Endothelial cell of umbilical vein (primary cell): ENCODE measurements at regions not wholly inside any gene's neighbourhood (a gene's known extent, or its start where the extent isn't known, plus 50 kb on each side); places are given as distances from the start of the nearest gene placed in this dataset.

Source experiments
- BruUV-seq: library from RNA; stranded (reverse); fragments of 400-500 nt; replicated peaks from 2 replicates; lab custom pipeline; 2021; lab: Mats Ljungman, UMichigan
- CTCF ChIA-PET: fragments of 300-600, 350-600 bp; sonication (Branson Sonifier 250); formaldehyde crosslinking; loops from one replicate; lab custom pipeline; 2021; ENCODE audit warnings: antibody characterized with exemption, inconsistent platforms; lab: Charles Lee
- POLR2A ChIA-PET: fragments of 300-600, 350-600 bp; sonication (Branson Sonifier 250); formaldehyde crosslinking; loops from one replicate; lab custom pipeline; 2021; ENCODE audit warnings: antibody characterized with exemption, inconsistent platforms; lab: Charles Lee
- DNase-seq: peaks from one replicate; pipeline ENCODE4 v3.0.0-alpha.2; 2011; ENCODE audit warnings: low read depth, low spot score
- FAIRE-seq: peaks from 2 replicates; lab custom pipeline; 2011; peaks lifted over from hg19 to GRCh38; lab: Jason Lieb, UNC
- H2AFZ ChIP-seq: 2 replicates; pipeline ENCODE4 v1.6.0; 2012; ENCODE audit warnings: low read depth, low read length, control low read depth, inconsistent platforms
- H3K27ac ChIP-seq: 2 replicates; pipeline ENCODE4 v1.5.1; 2011; ENCODE audit warnings: low read depth, mild to moderate bottlenecking, control low read depth, low read length, moderate library complexity; ENCODE audit not compliant: insufficient read depth
- H3K27me3 ChIP-seq, 2 experiments: 2 replicates each; pipeline versions ENCODE4 v1.6.0 to v1.6.1; 2011; ENCODE audit warnings: low read length in 2 of 2, mixed read lengths in 1 of 2; ENCODE audit not compliant: control insufficient read depth in 2 of 2, insufficient read depth in 2 of 2
- H3K36me3 ChIP-seq, 2 experiments: 2 replicates in 1 of 2; 3 replicates in 1 of 2; pipeline ENCODE4 v1.5.1; 2011; ENCODE audit warnings: low read length in 2 of 2, mild to moderate bottlenecking in 1 of 2, moderate library complexity in 1 of 2; ENCODE audit not compliant: control insufficient read depth in 2 of 2, insufficient read depth in 2 of 2; ENCODE audit errors: extremely low read depth in 1 of 2
- H3K4me1 ChIP-seq: 3 replicates; pipeline ENCODE4 v1.5.1; 2011; ENCODE audit warnings: mild to moderate bottlenecking, low read length; ENCODE audit not compliant: control insufficient read depth, insufficient read depth; ENCODE audit errors: extremely low read depth
- H3K4me2 ChIP-seq: 2 replicates; pipeline ENCODE4 v1.6.1; 2011; ENCODE audit warnings: low read length, control low read depth, mixed read lengths; ENCODE audit not compliant: insufficient read depth
- H3K4me3 ChIP-seq, 3 experiments: fragments of 200-600 bp in 1 of 3; sonication (generic), shearing (Covaris generic) in 1 of 3; replicated peaks in 1 of 3; 2 replicates each; pipeline ENCODE4 v1.5.1; 2011 to 2016; ENCODE audit warnings: control low read depth in 3 of 3, low read length in 3 of 3, mild to moderate bottlenecking in 2 of 3, inconsistent platforms in 1 of 3, low read depth in 1 of 3, moderate library complexity in 1 of 3; ENCODE audit not compliant: insufficient read depth in 1 of 3
- H3K79me2 ChIP-seq: 2 replicates; pipeline ENCODE4 v1.6.0; 2012; ENCODE audit warnings: low read length, inconsistent platforms; ENCODE audit not compliant: control insufficient read depth, insufficient read depth
- H3K9ac ChIP-seq: replicated peaks from 2 replicates; pipeline ENCODE3; 2011; ENCODE audit warnings: low read length, control low read depth; ENCODE audit not compliant: insufficient read depth; ENCODE audit errors: extremely low read depth
- H3K9me1 ChIP-seq: replicated peaks from 3 replicates; pipeline ENCODE4 v1.6.0; 2011; ENCODE audit warnings: mild to moderate bottlenecking, low read length; ENCODE audit not compliant: control insufficient read depth, insufficient read depth; ENCODE audit errors: extremely low read depth
- H3K9me3 ChIP-seq: replicated peaks from 2 replicates; pipeline ENCODE4 v1.5.1; 2012; ENCODE audit warnings: low read length, inconsistent platforms; ENCODE audit not compliant: control insufficient read depth, insufficient read depth
- H4K20me1 ChIP-seq: replicated peaks from 2 replicates; pipeline ENCODE3; 2011; ENCODE audit warnings: mild to moderate bottlenecking, low read length; ENCODE audit not compliant: control insufficient read depth, insufficient read depth; ENCODE audit errors: extremely low read depth
- CTCF ChIP-seq, 2 donors: IDR thresholded peaks; 1 replicate in 1 of 2; 2 replicates in 1 of 2; pipeline ENCODE4 v1.5.1; 2011; ENCODE audit warnings: low read length in 2 of 2, mild to moderate bottlenecking in 2 of 2, moderate library complexity in 2 of 2, control low read depth in 1 of 2, inconsistent platforms in 1 of 2, low read depth in 1 of 2; ENCODE audit not compliant: insufficient read depth in 1 of 2; ENCODE audit errors: extremely low read depth in 1 of 2
- EZH2 ChIP-seq: IDR thresholded peaks from 2 replicates; pipeline ENCODE4 v1.6.1; 2012; ENCODE audit warnings: borderline replicate concordance, low read depth, mild to moderate bottlenecking, moderate library complexity, low read length, inconsistent platforms; ENCODE audit not compliant: severe bottlenecking
- FOS ChIP-seq: IDR thresholded peaks from 2 replicates; pipeline ENCODE4 v1.6.1; 2011; ENCODE audit warnings: mild to moderate bottlenecking, low read length, moderate library complexity, borderline replicate concordance; ENCODE audit not compliant: insufficient read depth
- GATA2 ChIP-seq: IDR thresholded peaks from 2 replicates; pipeline ENCODE4 v1.7.0; 2011; ENCODE audit warnings: low read depth, mild to moderate bottlenecking, moderate library complexity, mixed read lengths, low read length; ENCODE audit not compliant: insufficient read length, insufficient read depth
- JUN ChIP-seq: IDR thresholded peaks from 2 replicates; pipeline ENCODE4 v1.6.1; 2011; ENCODE audit warnings: borderline replicate concordance, low read depth; ENCODE audit not compliant: insufficient read length, insufficient read depth
- MYC ChIP-seq: IDR thresholded peaks from one replicate; pipeline ENCODE4 v1.6.1; 2011; ENCODE audit warnings: mild to moderate bottlenecking, low read depth, low read length
- POLR2A ChIP-seq: IDR thresholded peaks from 2 replicates; pipeline ENCODE4 v1.6.1; 2012; ENCODE audit warnings: low read depth, mild to moderate bottlenecking, control low read depth, low read length
- POLR2AphosphoS5 ChIP-seq: IDR thresholded peaks from 2 replicates; pipeline ENCODE4 v1.6.1; 2012; ENCODE audit warnings: low read depth, mild to moderate bottlenecking, control low read depth, low read length, moderate library complexity; ENCODE audit not compliant: insufficient read depth
- dilution Hi-C: fragments of 300-500 bp; cut with MboI; formaldehyde crosslinking; loops from one replicate; pipeline ENCODE4 v1.15.0; 2019; ENCODE audit warnings: low sequenced_read_pairs; ENCODE audit not compliant: extremely low pct_ligation_motif_present
- intact Hi-C: fragments of 100-400 bp; cut with micrococcal nuclease; formaldehyde crosslinking; loops from one replicate; pipeline ENCODE4 v1.10.0; 2022
- TF ChIP-seq, protein P1 (sequence below): IDR thresholded peaks from 2 replicates; pipeline ENCODE4 v1.6.1; 2011; ENCODE audit not compliant: insufficient read depth, insufficient read length

DNA sequence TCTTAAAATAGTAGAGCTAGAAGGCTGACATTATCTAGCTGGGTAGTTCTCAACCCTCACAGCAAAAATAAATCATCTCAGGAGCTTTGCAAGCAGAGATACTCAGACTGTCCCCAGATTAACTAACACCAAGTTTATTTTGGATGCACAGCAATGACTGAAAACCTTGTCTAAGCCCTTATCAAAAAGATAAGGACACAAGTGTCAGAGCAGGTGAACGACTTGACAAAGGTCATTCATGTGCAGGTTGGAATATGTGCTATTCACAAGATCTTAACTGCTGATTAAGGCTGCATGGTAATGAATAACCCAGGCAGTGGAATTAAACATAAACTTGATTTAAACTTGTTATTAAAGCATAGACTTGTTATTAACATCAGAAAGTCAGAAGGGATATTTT is 246.6 kb downstream of the BTG1 start:
- CTCF ChIA-PET: interaction anchor here (1.1 to 1.3 kb wide), 2 partner anchors 22 to 517 kb away, joined by 3 to 4 read pairs; no protein-coding TSS in a partner anchor
- H2AFZ ChIP-seq: no peak overlapping the region
- no peak overlapping the region for H3K9ac ChIP-seq
- no peak overlapping the region for H3K27ac ChIP-seq
- H3K9me1 ChIP-seq: no peaks in the 10 kb centered on the region
- no peaks in the 10 kb centered on the region for H3K79me2 ChIP-seq
- H3K4me1 ChIP-seq: peaks cover 3% of the 10 kb centered on the region
- H3K9me3 ChIP-seq: no peaks in the 10 kb centered on the region
- no peak overlapping the region for H3K4me3 ChIP-seq
- dilution Hi-C loops (no loop called here), intact Hi-C loops (no loop called here)
- BruUV-seq: no TSS peak
- H3K36me3 ChIP-seq: no peaks in the 10 kb centered on the region
- no peak overlapping the region for H3K4me2 ChIP-seq
- no peak for TF ChIP-seq GATA2
- TF ChIP-seq POLR2AphosphoS5: no peak
- no peak for TF ChIP-seq JUN
- TF ChIP-seq POLR2A: no peak
- TF ChIP-seq MYC: no peak
- TF ChIP-seq, protein P1, sequence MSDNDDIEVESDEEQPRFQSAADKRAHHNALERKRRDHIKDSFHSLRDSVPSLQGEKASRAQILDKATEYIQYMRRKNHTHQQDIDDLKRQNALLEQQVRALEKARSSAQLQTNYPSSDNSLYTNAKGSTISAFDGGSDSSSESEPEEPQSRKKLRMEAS: no peak
- TF ChIP-seq EZH2: no peak
- no peak for TF ChIP-seq CTCF (IDR thresholded peaks at IDR 0.05; ENCODE audit: extremely low read depth in 1 of 2, insufficient read depth in 1 of 2, low read depth in 1 of 2, low read length in 2 of 2)
- TF ChIP-seq FOS: no peak
- no peak for FAIRE-seq
- no peak for DNase-seq
- POLR2A ChIA-PET: no interaction called here
- no peaks in the 10 kb centered on the region for H4K20me1 ChIP-seq
- no peaks in the 10 kb centered on the region for H3K27me3 ChIP-seq
